Heart right ventricle (tissue), 16 donors: ENCODE measurements at regions not wholly inside any gene's neighbourhood (a gene's known extent, or its start where the extent isn't known, plus 50 kb on each side); places are given as distances from the start of the nearest gene placed in this dataset.
"Not testable (repeated sequence)": the region's sequence is repeated elsewhere in the genome, so short reads cannot be mapped to it uniquely, and the experiment has no call there.

Source experiments
- ATAC-seq, 8 donors: fragments of 200-7000 bp; cut with Tn5 transposase; one replicate each; pipeline ENCODE4 v1.9.1; 2020; ENCODE audit warnings: mild to moderate bottlenecking in 8 of 8, moderate library complexity in 8 of 8, moderate number of reproducible peaks in 1 of 8
- DNase-seq, 2 donors: peaks; one replicate each; pipeline ENCODE4 v3.0.0-alpha.2; 2020
- H3K27ac ChIP-seq, 10 donors: fragments of 200-600 bp; sonication (generic) in 2 of 10; one replicate each; pipeline versions ENCODE4 v1.5.0 to v1.8.0; 2020 to 2022; ENCODE audit warnings: mild to moderate bottlenecking in 3 of 10
- H3K27me3 ChIP-seq, 7 donors: fragments of 200-600 bp; one replicate each; pipeline ENCODE4 v1.8.0; 2021 to 2022; ENCODE audit warnings: mild to moderate bottlenecking in 2 of 7
- H3K36me3 ChIP-seq, 9 donors: fragments of 200-600 bp; sonication (generic) in 1 of 9; one replicate each; pipeline versions ENCODE4 v1.5.0 to v1.8.0; 2020 to 2022; ENCODE audit warnings: mild to moderate bottlenecking in 2 of 9
- H3K4me1 ChIP-seq, 9 donors: fragments of 200-600 bp; sonication (generic) in 1 of 9; one replicate each; pipeline versions ENCODE4 v1.5.0 to v1.8.0; 2020 to 2022; ENCODE audit warnings: mild to moderate bottlenecking in 4 of 9
- H3K4me3 ChIP-seq, 10 donors: fragments of 200-600 bp; sonication (generic) in 2 of 10; one replicate each; pipeline versions ENCODE4 v1.5.0 to v1.8.0; 2020 to 2022; ENCODE audit warnings: mild to moderate bottlenecking in 7 of 10, moderate library complexity in 2 of 10
- H3K9me3 ChIP-seq, 11 donors: fragments of 200-600 bp in 10 of 11; sonication (generic) in 2 of 11; one replicate each; pipeline versions ENCODE4 v1.5.0 to v1.8.0; 2013 to 2022; ENCODE audit warnings: mild to moderate bottlenecking in 2 of 11, control low read depth in 1 of 11, moderate library complexity in 1 of 11
- WGBS, 2 donors: extraction: QIAGEN DNeasy Blood & Tissue Kit; methylation state at CpG; one replicate each; pipeline ENCODE4 v1.1.7; 2013; ENCODE audit warnings: inconsistent platforms in 1 of 2; 5-methylcytosine and 5-hydroxymethylcytosine counted together
- intact Hi-C, 10 donors: fragments of 100-400 bp; cut with DNase I; formaldehyde crosslinking; loops; one replicate each; pipeline versions ENCODE4 v1.11.1 to v1.14.2; 2022
- TF ChIP-seq, protein P1 (sequence below), 9 donors: fragments of 200-600 bp; sonication (generic) in 2 of 9; IDR thresholded peaks; one replicate each; pipeline versions ENCODE4 v1.5.0 to v1.8.0; 2021 to 2022; ENCODE audit warnings: antibody characterized with exemption in 9 of 9, mild to moderate bottlenecking in 5 of 9, moderate library complexity in 1 of 9
- donor health status: Arrhythmogenic right ventricular cardiomyopathy.
- donor health status: ischemic (EF 13 %, LVEDD 7.1; RV severe dilation, severe dysfunction).
- donor health status: healthy with polysubstance abuse.
- donor health status: DM: no; HTN: yes; CAD: no.
- donor health status: DM: no; HTN: no; CAD: no.
- donor health status: ischemic (EF 25% LVEDD 6.9; RV normal size, moderate dysfunction).
- donor health status: ischemic (EF 25% LVEDD 5.7; RV mildly dilated, moderate dysfunction).
- donor health status: healthy.
- donor health status: DM: yes; HTN: yes; CAD: no.
- donor health status: Ischemic cardiomyopathy.
- donor health status: ischemic (EF 35%, LVEDD 5.7; RV mildly dilated, moderate dysfunction).
- donor health status: nonischemic (EF 11% LVEDD 7.7; RV severe dilation, severe dysfunction).
- donor health status: DM: yes; HTN: yes; CAD: no.
- donor health status: PGD.
- donor health status: ischemic (EF 29% LVEDD 5.4; RV normal size, mild dysfunction).
- donor health status: nonischemic (EF 23%, LVEDD 6.1; RV moderate dilation, normal function).

DNA sequence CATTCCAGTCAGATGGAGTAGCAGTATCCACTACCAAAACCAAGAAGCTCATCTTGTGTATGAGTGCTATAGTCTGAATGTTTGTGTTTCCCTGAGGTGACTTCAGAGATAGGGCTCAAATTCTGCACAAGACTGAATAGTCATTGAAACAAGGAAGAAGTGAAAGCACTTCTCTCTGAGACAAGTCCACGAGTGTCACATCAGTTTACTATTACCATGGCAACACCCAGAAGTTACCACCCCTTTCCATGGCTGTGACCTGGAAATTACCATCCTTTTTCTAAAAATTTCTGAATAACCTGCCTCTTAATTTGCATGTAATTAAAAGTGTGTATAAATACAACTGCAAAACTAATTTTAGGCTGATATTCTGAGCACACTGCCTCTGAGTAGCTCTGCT lies 682.1 kb upstream of the ADGRB3 start:
- H3K27ac ChIP-seq, result no peak overlapping the region
- no peaks in the 10 kb centered on the region for H3K27me3 ChIP-seq
- H3K4me3 ChIP-seq, result no peak overlapping the region
- DNase-seq, result no peak
- H3K9me3 ChIP-seq, result peaks cover 0 to 36% (median 0%) of the 10 kb centered on the region in 11 donors
- intact Hi-C loops, result no loop called here
- H3K36me3 ChIP-seq, result no peaks in the 10 kb centered on the region
- no peak for ATAC-seq
- no peaks in the 10 kb centered on the region for H3K4me1 ChIP-seq
- TF ChIP-seq, protein P1, sequence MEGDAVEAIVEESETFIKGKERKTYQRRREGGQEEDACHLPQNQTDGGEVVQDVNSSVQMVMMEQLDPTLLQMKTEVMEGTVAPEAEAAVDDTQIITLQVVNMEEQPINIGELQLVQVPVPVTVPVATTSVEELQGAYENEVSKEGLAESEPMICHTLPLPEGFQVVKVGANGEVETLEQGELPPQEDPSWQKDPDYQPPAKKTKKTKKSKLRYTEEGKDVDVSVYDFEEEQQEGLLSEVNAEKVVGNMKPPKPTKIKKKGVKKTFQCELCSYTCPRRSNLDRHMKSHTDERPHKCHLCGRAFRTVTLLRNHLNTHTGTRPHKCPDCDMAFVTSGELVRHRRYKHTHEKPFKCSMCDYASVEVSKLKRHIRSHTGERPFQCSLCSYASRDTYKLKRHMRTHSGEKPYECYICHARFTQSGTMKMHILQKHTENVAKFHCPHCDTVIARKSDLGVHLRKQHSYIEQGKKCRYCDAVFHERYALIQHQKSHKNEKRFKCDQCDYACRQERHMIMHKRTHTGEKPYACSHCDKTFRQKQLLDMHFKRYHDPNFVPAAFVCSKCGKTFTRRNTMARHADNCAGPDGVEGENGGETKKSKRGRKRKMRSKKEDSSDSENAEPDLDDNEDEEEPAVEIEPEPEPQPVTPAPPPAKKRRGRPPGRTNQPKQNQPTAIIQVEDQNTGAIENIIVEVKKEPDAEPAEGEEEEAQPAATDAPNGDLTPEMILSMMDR (IDR thresholded peaks at IDR 0.05), result no peak
- WGBS, 2 donors, result 24 to 42% methylated on average over 1 of the region's 1 CpG

GRCh38 chr6:67952121-67952520 lies 683.0 kb upstream of the ADGRB3 start:
- Histone ChIP-seq H3K4me1 (no peaks in the 10 kb centered on the region), H3K4me3 (no peak overlapping the region), H3K36me3 (no peaks in the 10 kb centered on the region), H3K27me3 (no peaks in the 10 kb centered on the region), H3K27ac (no peak overlapping the region), H3K9me3 (peaks cover 0 to 36% (median 0%) of the 10 kb centered on the region in 11 donors)
- ATAC-seq, result no peak
- TF ChIP-seq, protein P1 (IDR thresholded peaks at IDR 0.05), result no peak
- intact Hi-C loops, result no loop called here
- DNase-seq, result no peak
- WGBS, 2 donors, result 56 to 75% methylated on average over 1 of the region's 1 CpG

- H3K4me3 ChIP-seq, H3K27ac ChIP-seq, H3K4me1 ChIP-seq, H3K27me3 ChIP-seq, DNase-seq, intact Hi-C loops, ATAC-seq, H3K36me3 ChIP-seq: not testable (repeated sequence)
- H3K9me3 ChIP-seq, result peaks cover 0 to 17% (median 0%) of the 10 kb centered on the region in 11 donors
- 90 to 94% methylated on average over 1 of the region's 1 CpG for WGBS, 2 donors
These were observed 687.3 kb upstream of the ADGRB3 start for GRCh38 chr6:67947762-67948161.

GRCh38 chr6:67935976-67936477 lies 699.1 kb upstream of the ADGRB3 start:
- WGBS, 2 donors, result 83 to 87% methylated on average over 2 of the region's 2 CpGs
- intact Hi-C loops, result no loop called here
- Histone ChIP-seq H3K27ac (no peak overlapping the region), H3K27me3 (no peaks in the 10 kb centered on the region), H3K4me1 (no peaks in the 10 kb centered on the region), H3K36me3 (no peaks in the 10 kb centered on the region), H3K4me3 (no peak overlapping the region), H3K9me3 (peaks cover 0 to 9% (median 0%) of the 10 kb centered on the region in 11 donors)
- DNase-seq, result no peak
- ATAC-seq, result no peak
- TF ChIP-seq, protein P1 (IDR thresholded peaks at IDR 0.05), result no peak

DNA sequence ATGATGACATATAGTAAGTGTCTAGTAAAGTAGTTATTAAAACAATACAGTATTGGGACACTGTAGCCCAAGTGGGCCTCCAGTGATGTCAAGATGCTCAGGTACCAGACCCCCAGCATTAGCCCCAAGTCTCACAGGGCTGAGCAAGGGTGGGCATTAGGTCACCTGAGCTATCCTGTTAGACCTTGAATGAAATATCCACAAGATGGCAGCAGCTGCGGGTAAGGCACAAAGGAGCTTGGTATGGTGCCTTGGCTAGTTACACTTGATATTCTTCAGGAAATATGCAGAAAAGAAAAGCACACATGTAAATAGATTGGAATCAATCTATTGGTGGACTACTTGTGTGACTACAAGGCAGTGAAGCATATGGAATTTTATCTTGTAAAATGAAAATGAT lies 701.8 kb upstream of the ADGRB3 start:
- no peaks in the 10 kb centered on the region for H3K36me3 ChIP-seq
- TF ChIP-seq, protein P1 (IDR thresholded peaks at IDR 0.05), result no peak
- no peaks in the 10 kb centered on the region for H3K4me1 ChIP-seq
- H3K27me3 ChIP-seq, result no peaks in the 10 kb centered on the region
- H3K4me3 ChIP-seq, result no peak overlapping the region
- intact Hi-C loops, result no loop called here
- H3K9me3 ChIP-seq, result peaks cover 0 to 11% (median 0%) of the 10 kb centered on the region in 11 donors
- no peak overlapping the region for H3K27ac ChIP-seq
- DNase-seq (no peak), ATAC-seq (no peak)
- 53 to 74% methylated on average over 1 of the region's 1 CpG for WGBS, 2 donors

DNA sequence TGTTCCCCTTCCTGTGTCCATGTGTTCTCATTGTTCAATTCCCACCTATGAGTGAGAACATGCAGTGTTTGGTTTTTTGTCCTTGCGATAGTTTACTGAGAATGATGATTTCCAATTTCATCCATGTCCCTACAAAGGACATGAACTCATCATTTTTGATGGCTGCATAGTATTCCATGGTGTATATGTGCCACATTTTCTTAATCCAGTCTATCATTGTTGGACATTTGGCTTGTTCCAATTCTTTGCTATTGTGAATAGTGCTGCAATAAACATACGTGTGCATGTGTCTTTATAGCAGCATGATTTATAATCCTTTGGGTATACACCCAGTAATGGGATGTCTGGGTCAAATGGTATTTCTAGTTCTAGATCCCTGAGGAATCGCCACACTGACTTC lies 712.5 kb upstream of the ADGRB3 start:
- H3K9me3 ChIP-seq, result peaks cover 0 to 15% (median 0%) of the 10 kb centered on the region in 11 donors
- H3K27me3 ChIP-seq, H3K36me3 ChIP-seq, DNase-seq, intact Hi-C loops, H3K27ac ChIP-seq, H3K4me1 ChIP-seq, ATAC-seq, H3K4me3 ChIP-seq: not testable (repeated sequence)
- 72 to 76% methylated on average over 2 of the region's 3 CpGs for WGBS, 2 donors

DNA sequence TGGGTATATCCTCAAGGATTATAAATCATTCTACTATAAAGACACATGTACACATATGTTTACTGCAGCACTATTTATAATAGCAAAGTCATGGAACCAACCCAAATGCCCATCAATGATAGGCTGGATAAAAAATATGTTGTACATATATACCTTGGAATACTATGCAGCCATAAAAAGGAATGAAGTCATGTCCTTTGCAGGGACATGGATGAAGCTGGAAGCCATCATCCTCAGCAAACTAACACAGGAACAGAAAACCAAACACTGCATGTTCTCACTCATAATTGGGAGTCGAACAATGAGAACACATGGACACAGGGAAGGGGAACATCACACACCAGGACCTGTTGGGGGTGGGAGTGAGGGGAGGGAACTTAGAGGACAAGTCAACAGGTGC lies 715.0 kb upstream of the ADGRB3 start:
- H3K27me3 ChIP-seq, H3K27ac ChIP-seq, H3K4me3 ChIP-seq, intact Hi-C loops, H3K36me3 ChIP-seq, DNase-seq, H3K4me1 ChIP-seq, ATAC-seq: not testable (repeated sequence)
- 81 to 90% methylated on average over 1 of the region's 1 CpG for WGBS, 2 donors
- peaks cover 0 to 19% (median 0%) of the 10 kb centered on the region in 11 donors for H3K9me3 ChIP-seq
